Uterus (tissue), 3 donors: ENCODE measurements at regions not wholly inside any gene's neighbourhood (a gene's known extent, or its start where the extent isn't known, plus 50 kb on each side); places are given as distances from the start of the nearest gene placed in this dataset.

Experiments used
- DNase-seq, 2 donors: peaks; one replicate each; pipeline ENCODE4 v3.0.0-alpha.2; 2019 to 2020
- H3K27ac ChIP-seq, 2 donors: fragments of 200-600 bp; sonication (generic); 1 replicate in 1 of 2; 2 replicates in 1 of 2; pipeline ENCODE4 v1.5.1; 2016 to 2018
- H3K27me3 ChIP-seq, 2 donors: fragments of 200-600 bp; sonication (generic); one replicate each; pipeline ENCODE4 v1.5.1; 2018 to 2019; ENCODE audit warnings: control low read depth in 1 of 2
- H3K36me3 ChIP-seq, 2 donors: fragments of 200-600 bp; sonication (generic); one replicate each; pipeline ENCODE4 v1.5.1; 2019; ENCODE audit warnings: control low read depth in 1 of 2
- H3K4me1 ChIP-seq, 2 donors: fragments of 200-600 bp; sonication (generic); one replicate each; pipeline ENCODE4 v1.5.1; 2018 to 2019; ENCODE audit warnings: control low read depth in 1 of 2
- H3K4me3 ChIP-seq, 2 donors: fragments of 200-600 bp; sonication (generic); 1 replicate in 1 of 2; 2 replicates in 1 of 2; pipeline ENCODE4 v1.5.1; 2018 to 2019; ENCODE audit warnings: mild to moderate bottlenecking in 1 of 2
- H3K9me3 ChIP-seq, 2 donors: fragments of 200-600 bp; sonication (generic); one replicate each; pipeline ENCODE4 v1.5.1; 2019; ENCODE audit warnings: control low read depth in 1 of 2
- POLR2A ChIP-seq, 2 donors: fragments of 450-650 bp; IDR thresholded peaks; one replicate each; pipeline ENCODE4 v1.6.1; 2016; ENCODE audit warnings: antibody characterized with exemption in 2 of 2, mild to moderate bottlenecking in 1 of 2, moderate library complexity in 1 of 2
- intact Hi-C: fragments of 100-400 bp; cut with DNase I; formaldehyde crosslinking; loops from one replicate; pipeline ENCODE4 v1.15.1; 2023; ENCODE audit warnings: low total_unique reads
- TF ChIP-seq, protein P1 (sequence below), 4 experiments: fragments of 200-600 bp in 2 of 4; fragments of 450-650 bp in 2 of 4; sonication (generic) in 2 of 4; IDR thresholded peaks; one replicate each; pipeline ENCODE4 v1.5.1; 2016 to 2019; ENCODE audit warnings: antibody characterized with exemption in 4 of 4, mild to moderate bottlenecking in 2 of 4, moderate library complexity in 1 of 4
- donor health status: DM: yes; HTN: yes; CAD: no.

DNA sequence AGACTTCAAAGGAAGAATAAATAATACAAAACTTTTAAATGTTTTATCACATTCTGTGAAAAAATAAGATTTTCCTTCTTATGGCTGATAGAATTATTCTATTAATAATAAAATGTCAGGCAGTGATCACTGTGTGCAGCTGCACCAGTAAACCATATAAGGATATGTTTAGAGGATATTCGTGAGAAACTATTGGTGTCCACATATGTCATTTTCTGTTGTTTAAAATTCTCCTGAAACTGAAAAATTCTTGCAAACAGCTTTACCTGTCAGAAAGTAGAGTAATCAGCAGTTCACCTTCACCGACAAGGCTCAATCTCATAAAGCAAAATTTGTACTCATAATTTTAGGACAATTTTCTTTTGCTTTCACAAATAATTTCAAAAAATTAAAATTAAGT is 170.1 kb upstream of the KCNH7 start:
- DNase-seq: no peak
- no peaks in the 10 kb centered on the region for H3K27me3 ChIP-seq
- intact Hi-C loops: no loop called here
- TF ChIP-seq, protein P1, sequence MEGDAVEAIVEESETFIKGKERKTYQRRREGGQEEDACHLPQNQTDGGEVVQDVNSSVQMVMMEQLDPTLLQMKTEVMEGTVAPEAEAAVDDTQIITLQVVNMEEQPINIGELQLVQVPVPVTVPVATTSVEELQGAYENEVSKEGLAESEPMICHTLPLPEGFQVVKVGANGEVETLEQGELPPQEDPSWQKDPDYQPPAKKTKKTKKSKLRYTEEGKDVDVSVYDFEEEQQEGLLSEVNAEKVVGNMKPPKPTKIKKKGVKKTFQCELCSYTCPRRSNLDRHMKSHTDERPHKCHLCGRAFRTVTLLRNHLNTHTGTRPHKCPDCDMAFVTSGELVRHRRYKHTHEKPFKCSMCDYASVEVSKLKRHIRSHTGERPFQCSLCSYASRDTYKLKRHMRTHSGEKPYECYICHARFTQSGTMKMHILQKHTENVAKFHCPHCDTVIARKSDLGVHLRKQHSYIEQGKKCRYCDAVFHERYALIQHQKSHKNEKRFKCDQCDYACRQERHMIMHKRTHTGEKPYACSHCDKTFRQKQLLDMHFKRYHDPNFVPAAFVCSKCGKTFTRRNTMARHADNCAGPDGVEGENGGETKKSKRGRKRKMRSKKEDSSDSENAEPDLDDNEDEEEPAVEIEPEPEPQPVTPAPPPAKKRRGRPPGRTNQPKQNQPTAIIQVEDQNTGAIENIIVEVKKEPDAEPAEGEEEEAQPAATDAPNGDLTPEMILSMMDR (IDR thresholded peaks at IDR 0.05): no peak
- no peak for TF ChIP-seq POLR2A (IDR thresholded peaks at IDR 0.05)
- H3K9me3 ChIP-seq: no peaks in the 10 kb centered on the region
- no peaks in the 10 kb centered on the region for H3K4me1 ChIP-seq
- H3K27ac ChIP-seq: no peak overlapping the region
- peaks cover 0 to 2% of the 10 kb centered on the region in 2 donors for H3K36me3 ChIP-seq
- no peak overlapping the region for H3K4me3 ChIP-seq

DNA sequence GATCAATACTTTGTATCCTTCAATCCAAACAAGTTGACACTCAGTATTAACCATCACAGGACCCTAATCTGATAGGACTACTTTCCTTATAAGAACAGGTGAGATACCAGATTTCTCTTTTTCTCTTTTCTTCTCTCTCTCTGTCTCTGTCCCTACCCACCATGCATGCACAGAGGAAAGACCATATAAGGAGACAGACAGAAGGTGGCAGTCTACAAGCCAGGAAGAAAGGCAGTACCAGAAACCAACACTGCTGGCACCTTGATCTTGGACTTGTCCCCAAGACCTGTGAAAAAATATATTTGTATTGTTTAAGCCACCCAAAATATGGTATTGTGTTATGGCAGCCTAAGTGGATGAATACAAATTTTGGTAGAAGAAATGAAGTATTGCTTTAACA is 156.2 kb upstream of the KCNH7 start:
- no peak overlapping the region for H3K27ac ChIP-seq
- DNase-seq: no peak
- no peaks in the 10 kb centered on the region for H3K9me3 ChIP-seq
- intact Hi-C loops: no loop called here
- no peaks in the 10 kb centered on the region for H3K4me1 ChIP-seq
- no peak for TF ChIP-seq POLR2A (IDR thresholded peaks at IDR 0.05)
- TF ChIP-seq, protein P1 (IDR thresholded peaks at IDR 0.05): no peak
- H3K4me3 ChIP-seq: no peak overlapping the region
- H3K27me3 ChIP-seq: no peaks in the 10 kb centered on the region
- H3K36me3 ChIP-seq: no peaks in the 10 kb centered on the region

DNA sequence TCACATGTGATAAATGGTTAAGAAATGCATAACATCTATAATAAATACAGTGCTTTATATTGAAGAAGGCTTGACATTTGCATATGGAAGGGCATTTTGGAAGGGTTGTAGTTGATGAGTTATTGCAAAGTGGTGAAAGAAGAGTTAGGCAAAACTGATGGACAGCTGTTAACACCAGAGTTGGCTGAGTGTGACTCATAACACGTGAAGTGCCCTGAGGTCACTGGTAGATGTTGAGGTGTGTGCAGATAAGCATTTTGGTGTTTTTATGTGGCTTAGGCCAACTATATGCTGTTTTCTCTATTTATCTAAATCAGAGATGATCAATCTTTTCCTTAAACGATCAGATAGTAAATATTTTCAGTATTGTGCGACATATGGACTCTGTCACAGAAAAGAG is 154.3 kb upstream of the KCNH7 start:
- no peak for DNase-seq
- Histone ChIP-seq H3K4me1 (no peaks in the 10 kb centered on the region), H3K9me3 (no peaks in the 10 kb centered on the region), H3K27ac (no peak overlapping the region), H3K4me3 (no peak overlapping the region), H3K27me3 (no peaks in the 10 kb centered on the region), H3K36me3 (no peaks in the 10 kb centered on the region)
- TF ChIP-seq POLR2A (IDR thresholded peaks at IDR 0.05): no peak
- TF ChIP-seq, protein P1 (IDR thresholded peaks at IDR 0.05): no peak
- intact Hi-C loops: no loop called here

DNA sequence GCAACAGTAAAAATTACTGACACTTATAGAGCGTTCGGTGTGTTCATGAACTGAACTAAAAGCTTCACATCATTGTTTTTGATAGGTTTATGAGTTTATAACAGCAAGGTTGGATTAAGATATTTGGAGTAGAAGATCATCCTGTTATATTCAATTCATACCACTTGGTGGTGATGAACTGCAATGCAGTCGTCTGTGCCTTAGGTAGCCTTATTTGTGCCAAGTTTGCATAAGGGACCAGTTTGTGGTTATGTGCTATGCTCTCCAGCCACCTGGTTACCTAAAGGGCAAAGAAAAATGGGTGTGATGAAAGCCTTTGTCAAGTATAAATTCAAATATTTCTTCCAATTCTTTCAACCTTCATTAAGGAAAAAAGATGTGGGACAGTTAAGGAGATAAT is 150.9 kb upstream of the KCNH7 start:
- Histone ChIP-seq H3K4me1 (no peaks in the 10 kb centered on the region), H3K9me3 (no peaks in the 10 kb centered on the region), H3K4me3 (no peak overlapping the region), H3K27ac (no peak overlapping the region), H3K36me3 (no peaks in the 10 kb centered on the region), H3K27me3 (no peaks in the 10 kb centered on the region)
- intact Hi-C loops: no loop called here
- TF ChIP-seq, protein P1 (IDR thresholded peaks at IDR 0.05): no peak
- no peak for TF ChIP-seq POLR2A (IDR thresholded peaks at IDR 0.05)
- no peak for DNase-seq

DNA sequence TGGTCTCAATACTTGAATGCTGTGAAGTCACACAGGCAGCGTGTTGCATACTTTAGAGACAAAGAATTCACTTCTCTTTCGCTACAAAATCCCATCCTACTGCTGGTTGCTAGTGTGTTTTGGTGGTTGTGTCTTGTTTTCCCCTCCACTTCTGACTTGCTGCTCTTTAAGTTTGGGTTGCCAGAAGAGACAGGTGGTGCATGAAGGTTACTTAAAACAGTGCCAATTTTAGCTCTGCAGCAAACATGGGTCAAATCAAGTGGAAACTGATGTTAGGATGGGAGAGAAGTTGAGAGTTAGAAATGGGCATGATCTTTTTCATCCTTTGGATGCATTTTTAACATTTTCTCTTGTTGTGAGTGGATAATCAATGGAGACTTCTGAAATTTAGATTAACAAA is 136.2 kb upstream of the KCNH7 start:
- DNase-seq: no peak
- no peaks in the 10 kb centered on the region for H3K27me3 ChIP-seq
- no peaks in the 10 kb centered on the region for H3K9me3 ChIP-seq
- intact Hi-C loops: no loop called here
- TF ChIP-seq, protein P1 (IDR thresholded peaks at IDR 0.05): no peak
- no peak for TF ChIP-seq POLR2A (IDR thresholded peaks at IDR 0.05)
- H3K4me1 ChIP-seq: no peaks in the 10 kb centered on the region
- H3K4me3 ChIP-seq: no peak overlapping the region
- H3K27ac ChIP-seq: no peak overlapping the region
- H3K36me3 ChIP-seq: no peaks in the 10 kb centered on the region
